Activated CD4-positive, CD25-positive, alpha-beta regulatory T cell treated with anti-CD3 and anti-CD28 coated beads, Interleukin-2, amount 50 U/mL, for 16 hours (primary cell): ENCODE measurements at regions not wholly inside any gene's neighbourhood (a gene's known extent, or its start where the extent isn't known, plus 50 kb on each side); places are given as distances from the start of the nearest gene placed in this dataset.
"Not testable (repeated sequence)": the region's sequence is repeated elsewhere in the genome, so short reads cannot be mapped to it uniquely, and the experiment has no call there.

Source experiments
- DNase-seq: peaks from one replicate; pipeline ENCODE4 v3.0.0-alpha.2; 2020; ENCODE audit warnings: low read depth, low spot score

- no peak for DNase-seq
Measured at GRCh38 chr6:1445650-1446330, 56.4 kb downstream of the FOXF2 start.

- no peak for DNase-seq
Measured at GRCh38 chr6:1449896-1450295, 60.5 kb downstream of the FOXF2 start.

- no peak for DNase-seq
Measured at GRCh38 chr6:1453024-1453423, 63.6 kb downstream of the FOXF2 start.

- not testable (repeated sequence) for DNase-seq
Measured at GRCh38 chr6:1456816-1457215, 67.4 kb downstream of the FOXF2 start.

GRCh38 chr6:1461207-1461606 is 71.8 kb downstream of the FOXF2 start:
- DNase-seq: no peak

- no peak for DNase-seq
Measured at GRCh38 chr6:1461736-1462135, 72.4 kb downstream of the FOXF2 start.

- no peak for DNase-seq
Measured at GRCh38 chr6:1463275-1463674, 73.9 kb downstream of the FOXF2 start.

GRCh38 chr6:1463751-1464426 is 74.5 kb downstream of the FOXF2 start:
- no peak for DNase-seq

- DNase-seq: no peak
Measured at GRCh38 chr6:1464781-1465370, 75.5 kb downstream of the FOXF2 start.

GRCh38 chr6:1468126-1468525 is 78.8 kb downstream of the FOXF2 start:
- no peak for DNase-seq

GRCh38 chr6:1470040-1470439 is 80.7 kb downstream of the FOXF2 start:
- no peak for DNase-seq

GRCh38 chr6:1472643-1473042 is 83.3 kb downstream of the FOXF2 start:
- no peak for DNase-seq

GRCh38 chr6:1473166-1473565 is 83.8 kb downstream of the FOXF2 start:
- DNase-seq: no peak

- no peak for DNase-seq
Measured at GRCh38 chr6:1473598-1473997, 84.2 kb downstream of the FOXF2 start.

GRCh38 chr6:1474205-1474604 is 84.8 kb downstream of the FOXF2 start:
- DNase-seq: no peak

GRCh38 chr6:1475174-1475573 is 85.8 kb downstream of the FOXF2 start:
- no peak for DNase-seq

GRCh38 chr6:1477432-1478090 is 88.2 kb downstream of the FOXF2 start:
- DNase-seq: no peak

GRCh38 chr6:1478163-1478826 is 88.9 kb downstream of the FOXF2 start:
- not testable (repeated sequence) for DNase-seq

GRCh38 chr6:1479095-1479494 is 89.7 kb downstream of the FOXF2 start:
- no peak for DNase-seq

GRCh38 chr6:1479601-1480221 is 90.3 kb downstream of the FOXF2 start:
- DNase-seq: no peak

- no peak for DNase-seq
Measured at GRCh38 chr6:1481286-1481685, 91.9 kb downstream of the FOXF2 start.
